WTC11 (cell line): ENCODE measurements at regions not wholly inside any gene's neighbourhood (a gene's known extent, or its start where the extent isn't known, plus 50 kb on each side); places are given as distances from the start of the nearest gene placed in this dataset.

Source experiments
- ATF3 ChIP-seq: sonication (generic); formaldehyde crosslinking; conservative IDR thresholded peaks from 2 replicates; pipeline ENCODE4 v1.8.1; 2022; ENCODE audit warnings: mild to moderate bottlenecking, missing genetic modification reagents
- CREB1 ChIP-seq: sonication (generic); formaldehyde crosslinking; IDR thresholded peaks from 2 replicates; pipeline ENCODE4 v1.8.0; 2023; ENCODE audit warnings: mild to moderate bottlenecking, missing genetic modification reagents
- E2F4 ChIP-seq: sonication (generic); formaldehyde crosslinking; IDR thresholded peaks from 2 replicates; pipeline ENCODE4 v1.8.1; 2022; ENCODE audit warnings: low read depth, mild to moderate bottlenecking, moderate library complexity, missing genetic modification reagents, borderline replicate concordance
- IRF2 ChIP-seq: sonication (generic); formaldehyde crosslinking; IDR thresholded peaks from 2 replicates; pipeline ENCODE4 v1.8.0; 2022; ENCODE audit warnings: low read depth, missing genetic modification reagents, borderline replicate concordance
- NR2C2 ChIP-seq: sonication (generic); formaldehyde crosslinking; IDR thresholded peaks from 2 replicates; pipeline ENCODE4 v1.8.0; 2022; ENCODE audit warnings: mild to moderate bottlenecking, missing genetic modification reagents
- NR3C1 ChIP-seq: sonication (generic); formaldehyde crosslinking; conservative IDR thresholded peaks from 2 replicates; pipeline ENCODE4 v1.8.1; 2023; ENCODE audit warnings: low read depth, mild to moderate bottlenecking, missing genetic modification reagents
- TF ChIP-seq, protein P1 (sequence below): fragments of 200-600 bp; IDR thresholded peaks from 2 replicates; pipeline ENCODE4 v1.8.0; 2022; ENCODE audit warnings: antibody characterized with exemption
- TF ChIP-seq, protein P2 (sequence below): sonication (generic); formaldehyde crosslinking; IDR thresholded peaks from 2 replicates; pipeline ENCODE4 v1.8.0; 2022; ENCODE audit warnings: mild to moderate bottlenecking, missing genetic modification reagents
- TF ChIP-seq, protein P3 (sequence below): sonication (generic); formaldehyde crosslinking; IDR thresholded peaks from 2 replicates; pipeline ENCODE4 v1.8.0; 2022; ENCODE audit warnings: mild to moderate bottlenecking, missing genetic modification reagents
- TF ChIP-seq, protein P4 (sequence below): sonication (generic); formaldehyde crosslinking; IDR thresholded peaks from 2 replicates; pipeline ENCODE4 v1.8.1; 2022; ENCODE audit warnings: low read depth, missing genetic modification reagents, borderline replicate concordance
- TF ChIP-seq, protein P5 (sequence below): sonication (generic); formaldehyde crosslinking; IDR thresholded peaks from 2 replicates; pipeline ENCODE4 v1.8.0; 2022; ENCODE audit warnings: mild to moderate bottlenecking, missing genetic modification reagents

DNA sequence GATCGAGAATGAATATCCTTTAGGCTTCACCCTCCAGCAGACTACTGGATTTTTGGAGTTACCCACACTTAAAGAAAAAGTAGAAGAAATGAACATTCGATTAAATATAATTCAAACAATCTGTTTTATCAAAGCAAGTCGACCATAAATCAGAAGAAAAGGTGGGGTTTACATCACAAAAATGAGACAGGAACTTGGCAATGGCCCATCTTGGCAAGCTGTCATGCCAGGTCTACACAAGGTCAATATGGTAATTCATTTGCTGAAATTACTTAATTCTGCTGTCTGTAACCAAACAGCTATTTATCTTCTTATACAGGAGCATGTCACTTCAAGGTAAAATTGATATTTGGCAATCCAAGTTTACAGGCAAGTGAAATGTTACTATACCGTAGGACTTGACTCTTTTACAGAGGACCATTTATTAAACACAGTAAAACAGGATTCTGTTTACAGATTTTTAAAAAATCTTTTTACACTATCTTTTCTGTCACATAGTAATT is 640.6 kb upstream of the NRP1 start:
- TF ChIP-seq, protein P1, sequence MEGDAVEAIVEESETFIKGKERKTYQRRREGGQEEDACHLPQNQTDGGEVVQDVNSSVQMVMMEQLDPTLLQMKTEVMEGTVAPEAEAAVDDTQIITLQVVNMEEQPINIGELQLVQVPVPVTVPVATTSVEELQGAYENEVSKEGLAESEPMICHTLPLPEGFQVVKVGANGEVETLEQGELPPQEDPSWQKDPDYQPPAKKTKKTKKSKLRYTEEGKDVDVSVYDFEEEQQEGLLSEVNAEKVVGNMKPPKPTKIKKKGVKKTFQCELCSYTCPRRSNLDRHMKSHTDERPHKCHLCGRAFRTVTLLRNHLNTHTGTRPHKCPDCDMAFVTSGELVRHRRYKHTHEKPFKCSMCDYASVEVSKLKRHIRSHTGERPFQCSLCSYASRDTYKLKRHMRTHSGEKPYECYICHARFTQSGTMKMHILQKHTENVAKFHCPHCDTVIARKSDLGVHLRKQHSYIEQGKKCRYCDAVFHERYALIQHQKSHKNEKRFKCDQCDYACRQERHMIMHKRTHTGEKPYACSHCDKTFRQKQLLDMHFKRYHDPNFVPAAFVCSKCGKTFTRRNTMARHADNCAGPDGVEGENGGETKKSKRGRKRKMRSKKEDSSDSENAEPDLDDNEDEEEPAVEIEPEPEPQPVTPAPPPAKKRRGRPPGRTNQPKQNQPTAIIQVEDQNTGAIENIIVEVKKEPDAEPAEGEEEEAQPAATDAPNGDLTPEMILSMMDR, result no peak
- TF ChIP-seq NR3C1, result no peak
- TF ChIP-seq, protein P2, sequence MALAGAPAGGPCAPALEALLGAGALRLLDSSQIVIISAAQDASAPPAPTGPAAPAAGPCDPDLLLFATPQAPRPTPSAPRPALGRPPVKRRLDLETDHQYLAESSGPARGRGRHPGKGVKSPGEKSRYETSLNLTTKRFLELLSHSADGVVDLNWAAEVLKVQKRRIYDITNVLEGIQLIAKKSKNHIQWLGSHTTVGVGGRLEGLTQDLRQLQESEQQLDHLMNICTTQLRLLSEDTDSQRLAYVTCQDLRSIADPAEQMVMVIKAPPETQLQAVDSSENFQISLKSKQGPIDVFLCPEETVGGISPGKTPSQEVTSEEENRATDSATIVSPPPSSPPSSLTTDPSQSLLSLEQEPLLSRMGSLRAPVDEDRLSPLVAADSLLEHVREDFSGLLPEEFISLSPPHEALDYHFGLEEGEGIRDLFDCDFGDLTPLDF (CRISPR knock-in tag), result no peak
- TF ChIP-seq IRF2 (CRISPR knock-in tag), result no peak
- TF ChIP-seq E2F4 (CRISPR knock-in tag), result no peak
- no peak for TF ChIP-seq NR2C2
- TF ChIP-seq, protein P3, sequence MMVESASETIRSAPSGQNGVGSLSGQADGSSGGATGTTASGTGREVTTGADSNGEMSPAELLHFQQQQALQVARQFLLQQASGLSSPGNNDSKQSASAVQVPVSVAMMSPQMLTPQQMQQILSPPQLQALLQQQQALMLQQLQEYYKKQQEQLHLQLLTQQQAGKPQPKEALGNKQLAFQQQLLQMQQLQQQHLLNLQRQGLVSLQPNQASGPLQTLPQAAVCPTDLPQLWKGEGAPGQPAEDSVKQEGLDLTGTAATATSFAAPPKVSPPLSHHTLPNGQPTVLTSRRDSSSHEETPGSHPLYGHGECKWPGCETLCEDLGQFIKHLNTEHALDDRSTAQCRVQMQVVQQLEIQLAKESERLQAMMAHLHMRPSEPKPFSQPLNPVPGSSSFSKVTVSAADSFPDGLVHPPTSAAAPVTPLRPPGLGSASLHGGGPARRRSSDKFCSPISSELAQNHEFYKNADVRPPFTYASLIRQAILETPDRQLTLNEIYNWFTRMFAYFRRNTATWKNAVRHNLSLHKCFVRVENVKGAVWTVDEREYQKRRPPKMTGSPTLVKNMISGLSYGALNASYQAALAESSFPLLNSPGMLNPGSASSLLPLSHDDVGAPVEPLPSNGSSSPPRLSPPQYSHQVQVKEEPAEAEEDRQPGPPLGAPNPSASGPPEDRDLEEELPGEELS (CRISPR knock-in tag), result no peak
- TF ChIP-seq, protein P4, sequence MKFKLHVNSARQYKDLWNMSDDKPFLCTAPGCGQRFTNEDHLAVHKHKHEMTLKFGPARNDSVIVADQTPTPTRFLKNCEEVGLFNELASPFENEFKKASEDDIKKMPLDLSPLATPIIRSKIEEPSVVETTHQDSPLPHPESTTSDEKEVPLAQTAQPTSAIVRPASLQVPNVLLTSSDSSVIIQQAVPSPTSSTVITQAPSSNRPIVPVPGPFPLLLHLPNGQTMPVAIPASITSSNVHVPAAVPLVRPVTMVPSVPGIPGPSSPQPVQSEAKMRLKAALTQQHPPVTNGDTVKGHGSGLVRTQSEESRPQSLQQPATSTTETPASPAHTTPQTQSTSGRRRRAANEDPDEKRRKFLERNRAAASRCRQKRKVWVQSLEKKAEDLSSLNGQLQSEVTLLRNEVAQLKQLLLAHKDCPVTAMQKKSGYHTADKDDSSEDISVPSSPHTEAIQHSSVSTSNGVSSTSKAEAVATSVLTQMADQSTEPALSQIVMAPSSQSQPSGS (CRISPR knock-in tag), result no peak
- no peak for TF ChIP-seq ATF3 (CRISPR knock-in tag)
- TF ChIP-seq CREB1 (CRISPR knock-in tag), result no peak
- TF ChIP-seq, protein P5, sequence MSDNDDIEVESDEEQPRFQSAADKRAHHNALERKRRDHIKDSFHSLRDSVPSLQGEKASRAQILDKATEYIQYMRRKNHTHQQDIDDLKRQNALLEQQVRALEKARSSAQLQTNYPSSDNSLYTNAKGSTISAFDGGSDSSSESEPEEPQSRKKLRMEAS (CRISPR knock-in tag), result no peak
